ENCODE measurements at regions not wholly inside any gene's neighbourhood (a gene's known extent, or its start where the extent isn't known, plus 50 kb on each side); places are given as distances from the start of the nearest gene placed in this dataset.

- no peak for TF ChIP-seq GATA3 (IDR thresholded peaks at IDR 0.05; ENCODE audit: low read depth, low read length)
- no peak for TF ChIP-seq GATA2 (IDR thresholded peaks at IDR 0.05; ENCODE audit: low read depth, low read length)
These were observed 89.4 kb downstream of the EFNB1 start for GRCh38 chrX:68918202-68918601.

- peak; percentile 14; the same call in 1 of the 2 replicates for TF ChIP-seq GATA2 (IDR thresholded peaks at IDR 0.05; ENCODE audit: low read depth, low read length)
- TF ChIP-seq GATA3 (IDR thresholded peaks at IDR 0.05; ENCODE audit: low read depth, low read length) = no peak
These were observed 89.0 kb downstream of the EFNB1 start for GRCh38 chrX:68917799-68918198.

GRCh38 chrX:68916891-68917290 lies 88.1 kb downstream of the EFNB1 start:
- TF ChIP-seq GATA3 (IDR thresholded peaks at IDR 0.05; ENCODE audit: low read depth, low read length) (no peak), GATA2 (IDR thresholded peaks at IDR 0.05; ENCODE audit: low read depth, low read length) (no peak)

GRCh38 chrX:68915778-68916177 lies 87.0 kb downstream of the EFNB1 start:
- TF ChIP-seq GATA3 (IDR thresholded peaks at IDR 0.05; ENCODE audit: low read depth, low read length) (no peak), GATA2 (IDR thresholded peaks at IDR 0.05; ENCODE audit: low read depth, low read length) (no peak)

GRCh38 chrX:68914479-68914946 lies 85.7 kb downstream of the EFNB1 start:
- TF ChIP-seq GATA2 (IDR thresholded peaks at IDR 0.05; ENCODE audit: low read depth, low read length) (no peak), GATA3 (IDR thresholded peaks at IDR 0.05; ENCODE audit: low read depth, low read length) (no peak)

GRCh38 chrX:68913249-68913547 lies 84.4 kb downstream of the EFNB1 start:
- TF ChIP-seq GATA3 (IDR thresholded peaks at IDR 0.05; ENCODE audit: low read depth, low read length) = no peak
- no peak for TF ChIP-seq GATA2 (IDR thresholded peaks at IDR 0.05; ENCODE audit: low read depth, low read length)

- TF ChIP-seq GATA3 (IDR thresholded peaks at IDR 0.05; ENCODE audit: low read depth, low read length) = no peak
- no peak for TF ChIP-seq GATA2 (IDR thresholded peaks at IDR 0.05; ENCODE audit: low read depth, low read length)
These were observed 83.3 kb downstream of the EFNB1 start for GRCh38 chrX:68912113-68912512.

- no peak for TF ChIP-seq GATA2 (IDR thresholded peaks at IDR 0.05; ENCODE audit: low read depth, low read length)
- no peak for TF ChIP-seq GATA3 (IDR thresholded peaks at IDR 0.05; ENCODE audit: low read depth, low read length)
These were observed 82.1 kb downstream of the EFNB1 start for GRCh38 chrX:68910731-68911428.

- TF ChIP-seq GATA2 (IDR thresholded peaks at IDR 0.05; ENCODE audit: low read depth, low read length) (no peak), GATA3 (IDR thresholded peaks at IDR 0.05; ENCODE audit: low read depth, low read length) (no peak)
These were observed 81.1 kb downstream of the EFNB1 start for GRCh38 chrX:68909945-68910344.

GRCh38 chrX:68908071-68908470 lies 79.2 kb downstream of the EFNB1 start:
- TF ChIP-seq GATA2 (IDR thresholded peaks at IDR 0.05; ENCODE audit: low read depth, low read length) (no peak), GATA3 (IDR thresholded peaks at IDR 0.05; ENCODE audit: low read depth, low read length) (no peak)

GRCh38 chrX:68902706-68903504 lies 74.1 kb downstream of the EFNB1 start:
- no peak for TF ChIP-seq GATA2 (IDR thresholded peaks at IDR 0.05; ENCODE audit: low read depth, low read length)
- no peak for TF ChIP-seq GATA3 (IDR thresholded peaks at IDR 0.05; ENCODE audit: low read depth, low read length)

- no peak for TF ChIP-seq GATA3 (IDR thresholded peaks at IDR 0.05; ENCODE audit: low read depth, low read length)
- TF ChIP-seq GATA2 (IDR thresholded peaks at IDR 0.05; ENCODE audit: low read depth, low read length) = no peak
These were observed 72.7 kb downstream of the EFNB1 start for GRCh38 chrX:68901519-68901918.

- TF ChIP-seq GATA2 (IDR thresholded peaks at IDR 0.05; ENCODE audit: low read depth, low read length) (no peak), GATA3 (IDR thresholded peaks at IDR 0.05; ENCODE audit: low read depth, low read length) (no peak)
These were observed 69.8 kb downstream of the EFNB1 start for GRCh38 chrX:68898598-68898997.

GRCh38 chrX:68897118-68897945 lies 68.5 kb downstream of the EFNB1 start:
- TF ChIP-seq GATA2 (IDR thresholded peaks at IDR 0.05; ENCODE audit: low read depth, low read length) (no peak), GATA3 (IDR thresholded peaks at IDR 0.05; ENCODE audit: low read depth, low read length) (no peak)

Measured in SH-SY5Y (cell line).